ENCODE measurements at regions not wholly inside any gene's neighbourhood (a gene's known extent, or its start where the extent isn't known, plus 50 kb on each side); places are given as distances from the start of the nearest gene placed in this dataset.

DNA sequence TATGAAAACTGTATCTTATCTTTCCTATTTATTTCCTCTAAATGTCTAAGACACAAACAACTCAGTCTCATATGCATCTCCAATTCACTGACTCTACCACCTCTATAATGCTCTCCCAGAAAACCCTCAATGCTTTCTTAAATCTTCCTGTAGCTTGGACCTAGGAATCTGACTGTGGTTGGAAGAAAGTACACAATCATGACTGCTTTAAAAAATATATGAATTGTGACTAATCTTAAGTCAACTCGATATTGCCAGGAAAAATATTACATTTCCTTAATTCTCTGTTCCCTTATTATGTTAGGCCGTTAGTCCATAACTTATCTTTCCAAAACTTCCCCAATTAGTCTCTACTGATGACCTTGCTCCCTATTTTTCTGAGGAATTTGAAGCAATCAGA is 87.0 kb downstream of the SPCS3 start:
- no peaks in the 10 kb centered on the region for H3K4me1 Mint-ChIP-seq
- H3K27me3 Mint-ChIP-seq: peaks cover 0 to 4% of the 10 kb centered on the region in 2 donors
- H3K4me3 Mint-ChIP-seq: no peak overlapping the region
- ChIA-PET CTCF (ENCODE audit: partially characterized antibody) (no interaction called here), POLR2A (ENCODE audit: partially characterized antibody) (no interaction called here)
- H3K4me3 ChIP-seq (ENCODE audit: low read length in 2 of 2): no peak overlapping the region
- no peaks in the 10 kb centered on the region for H3K36me3 ChIP-seq (ENCODE audit: insufficient read depth, low read length)
- no peaks in the 10 kb centered on the region for H3K4me1 ChIP-seq (ENCODE audit: insufficient read depth, low read length)
- no peaks in the 10 kb centered on the region for H3K36me3 Mint-ChIP-seq
- intact Hi-C loops (cut with micrococcal nuclease): no loop called here
- no peaks in the 10 kb centered on the region for H3K9me3 ChIP-seq (ENCODE audit: control insufficient read depth in 1 of 2, low read length in 2 of 2)
- H3K27ac ChIP-seq (ENCODE audit: low read depth, low read length): no peak overlapping the region
- peaks cover 0 to 4% (median 0%) of the 10 kb centered on the region in 8 donors for H3K9me3 Mint-ChIP-seq
- DNase-seq: no peak
- no peaks in the 10 kb centered on the region for H3K27me3 ChIP-seq (ENCODE audit: insufficient read depth, low read length)
- H3K27ac Mint-ChIP-seq: no peak overlapping the region

DNA sequence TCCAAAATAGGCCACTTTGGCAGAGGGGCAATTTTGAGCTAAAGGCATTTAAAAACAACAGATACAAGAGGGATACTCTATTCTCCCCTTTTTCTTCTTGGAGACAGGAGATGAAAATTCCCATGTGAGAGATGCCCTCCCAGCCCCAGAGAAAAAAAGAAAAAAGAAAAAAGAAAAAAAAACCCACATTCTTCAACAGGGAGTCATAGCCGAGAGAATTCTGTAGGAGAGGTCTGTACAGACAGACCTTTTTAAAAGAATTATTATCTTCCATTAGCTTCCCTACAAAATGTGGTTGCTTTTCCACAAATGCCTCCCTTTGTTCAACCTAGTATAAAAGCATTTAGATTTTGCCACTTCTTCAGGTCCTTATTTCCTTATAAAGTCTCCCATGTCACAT is 89.9 kb downstream of the SPCS3 start:
- Mint-ChIP-seq H3K27me3 (peaks cover 0 to 2% of the 10 kb centered on the region in 2 donors), H3K36me3 (no peaks in the 10 kb centered on the region), H3K4me1 (no peaks in the 10 kb centered on the region), H3K27ac (no peak overlapping the region), H3K9me3 (peaks cover 0 to 2% (median 0%) of the 10 kb centered on the region in 8 donors), H3K4me3 (no peak overlapping the region)
- POLR2A ChIA-PET (ENCODE audit: partially characterized antibody): no interaction called here
- Histone ChIP-seq H3K4me1 (ENCODE audit: insufficient read depth, low read length) (no peaks in the 10 kb centered on the region), H3K4me3 (ENCODE audit: low read length in 2 of 2) (no peak overlapping the region), H3K27me3 (ENCODE audit: insufficient read depth, low read length) (no peaks in the 10 kb centered on the region), H3K36me3 (ENCODE audit: insufficient read depth, low read length) (no peaks in the 10 kb centered on the region), H3K27ac (ENCODE audit: low read depth, low read length) (no peak overlapping the region), H3K9me3 (ENCODE audit: control insufficient read depth in 1 of 2, low read length in 2 of 2) (no peaks in the 10 kb centered on the region)
- no peak for DNase-seq
- intact Hi-C loops (cut with micrococcal nuclease): no loop called here
- CTCF ChIA-PET (ENCODE audit: partially characterized antibody): no interaction called here

DNA sequence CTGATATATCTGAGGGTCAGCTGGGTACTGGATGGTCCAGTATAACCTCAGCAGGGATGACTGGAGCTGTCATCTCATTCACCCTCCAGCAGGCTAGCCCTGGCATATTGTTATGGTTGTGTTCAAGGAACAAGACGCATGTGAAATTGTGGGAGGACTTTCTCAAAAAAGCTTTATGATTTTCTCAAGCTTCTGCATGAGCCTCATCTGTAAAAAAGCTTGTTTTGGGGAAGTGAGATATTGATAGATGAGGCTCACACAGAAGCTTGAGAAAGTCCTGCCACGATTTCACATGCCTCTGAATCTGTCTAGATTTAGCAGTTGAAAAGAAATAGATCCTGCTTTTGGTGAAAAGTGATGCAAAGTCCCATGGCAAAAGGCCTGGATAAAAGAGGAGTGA is 93.4 kb downstream of the SPCS3 start:
- CTCF ChIA-PET (ENCODE audit: partially characterized antibody): interaction anchor here (1.2 kb wide), 1 partner anchor 10 kb away, joined by 3 read pairs; no protein-coding TSS in a partner anchor

DNA sequence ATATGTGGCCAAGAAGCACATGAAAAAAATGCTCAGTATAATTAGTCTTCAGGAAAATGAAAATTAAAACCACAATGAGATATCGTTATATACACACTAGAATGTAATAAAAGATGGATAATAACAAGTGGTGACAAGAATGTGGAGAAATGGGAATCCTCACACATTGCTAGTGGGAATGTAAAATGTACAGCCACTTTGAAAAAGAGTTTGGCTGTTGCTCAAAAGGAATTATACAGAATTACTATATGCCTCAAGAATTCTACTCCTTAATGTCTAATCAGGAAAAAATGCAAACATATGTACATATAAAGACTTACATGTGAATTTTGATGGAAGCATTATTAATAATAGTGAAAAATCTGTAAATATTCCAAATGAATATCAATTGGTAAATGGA is 102.2 kb downstream of the SPCS3 start:
- H3K4me1 Mint-ChIP-seq: no peaks in the 10 kb centered on the region
- no peak overlapping the region for H3K4me3 Mint-ChIP-seq
- ChIA-PET POLR2A (ENCODE audit: partially characterized antibody) (no interaction called here), CTCF (ENCODE audit: partially characterized antibody) (no interaction called here)
- H3K4me3 ChIP-seq (ENCODE audit: low read length in 2 of 2): no peak overlapping the region
- no peak overlapping the region for H3K27ac Mint-ChIP-seq
- H3K9me3 ChIP-seq (ENCODE audit: control insufficient read depth in 1 of 2, low read length in 2 of 2): no peaks in the 10 kb centered on the region
- intact Hi-C loops (cut with micrococcal nuclease): no loop called here
- peaks cover 0 to 2% (median 0%) of the 10 kb centered on the region in 8 donors for H3K9me3 Mint-ChIP-seq
- H3K27me3 ChIP-seq (ENCODE audit: insufficient read depth, low read length): no peaks in the 10 kb centered on the region
- H3K27ac ChIP-seq (ENCODE audit: low read depth, low read length): no peak overlapping the region
- no peaks in the 10 kb centered on the region for H3K36me3 ChIP-seq (ENCODE audit: insufficient read depth, low read length)
- no peaks in the 10 kb centered on the region for H3K36me3 Mint-ChIP-seq
- peaks cover 0 to 2% of the 10 kb centered on the region in 2 donors for H3K27me3 Mint-ChIP-seq
- no peaks in the 10 kb centered on the region for H3K4me1 ChIP-seq (ENCODE audit: insufficient read depth, low read length)
- no peak for DNase-seq

More for the DNA sequence above, 93.4 kb downstream of the SPCS3 start:
- DNase-seq: no peak
- H3K4me3 ChIP-seq (ENCODE audit: low read length in 2 of 2): no peak overlapping the region
- H3K36me3 Mint-ChIP-seq: no peaks in the 10 kb centered on the region
- H3K27me3 Mint-ChIP-seq: no peaks in the 10 kb centered on the region
- H3K36me3 ChIP-seq (ENCODE audit: insufficient read depth, low read length): no peaks in the 10 kb centered on the region
- H3K9me3 Mint-ChIP-seq: peaks cover 0 to 2% (median 0%) of the 10 kb centered on the region in 8 donors
- POLR2A ChIA-PET (ENCODE audit: partially characterized antibody): no interaction called here
- H3K27me3 ChIP-seq (ENCODE audit: insufficient read depth, low read length): no peaks in the 10 kb centered on the region
- H3K27ac Mint-ChIP-seq: no peak overlapping the region
- intact Hi-C loops (cut with micrococcal nuclease): no loop called here
- H3K9me3 ChIP-seq (ENCODE audit: control insufficient read depth in 1 of 2, low read length in 2 of 2): no peaks in the 10 kb centered on the region
- H3K4me1 Mint-ChIP-seq: no peaks in the 10 kb centered on the region
- H3K27ac ChIP-seq (ENCODE audit: low read depth, low read length): no peak overlapping the region
- H3K4me1 ChIP-seq (ENCODE audit: insufficient read depth, low read length): no peaks in the 10 kb centered on the region
- H3K4me3 Mint-ChIP-seq: no peak overlapping the region

DNA sequence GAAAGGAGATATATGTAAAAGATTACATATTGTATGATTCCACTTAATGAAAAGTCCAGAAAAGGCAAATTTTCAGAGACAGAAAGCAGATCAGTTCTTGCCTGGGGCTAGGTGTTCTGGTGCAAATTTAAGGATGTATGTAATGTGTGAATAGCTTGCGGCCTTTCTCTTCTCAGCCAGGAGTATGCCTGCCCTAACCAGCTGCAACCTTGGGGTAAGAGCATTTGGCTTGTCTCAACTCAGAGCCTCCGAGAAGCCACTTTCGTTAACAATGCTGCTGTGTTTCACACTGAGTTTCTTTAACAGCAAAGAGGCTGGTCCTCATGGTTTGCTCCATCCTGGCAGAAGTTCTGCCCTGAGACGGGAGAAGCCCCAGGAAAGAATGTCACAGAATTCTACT is 102.7 kb downstream of the SPCS3 start:
- Mint-ChIP-seq H3K27me3 (peaks cover 0 to 2% of the 10 kb centered on the region in 2 donors), H3K4me3 (no peak overlapping the region), H3K27ac (no peak overlapping the region), H3K9me3 (peaks cover 0 to 2% (median 0%) of the 10 kb centered on the region in 8 donors), H3K4me1 (no peaks in the 10 kb centered on the region), H3K36me3 (no peaks in the 10 kb centered on the region)
- ChIA-PET CTCF (ENCODE audit: partially characterized antibody) (no interaction called here), POLR2A (ENCODE audit: partially characterized antibody) (no interaction called here)
- Histone ChIP-seq H3K36me3 (ENCODE audit: insufficient read depth, low read length) (no peaks in the 10 kb centered on the region), H3K9me3 (ENCODE audit: control insufficient read depth in 1 of 2, low read length in 2 of 2) (no peaks in the 10 kb centered on the region), H3K27me3 (ENCODE audit: insufficient read depth, low read length) (no peaks in the 10 kb centered on the region), H3K4me3 (ENCODE audit: low read length in 2 of 2) (no peak overlapping the region), H3K4me1 (ENCODE audit: insufficient read depth, low read length) (no peaks in the 10 kb centered on the region), H3K27ac (ENCODE audit: low read depth, low read length) (no peak overlapping the region)
- no peak for DNase-seq
- intact Hi-C loops (cut with micrococcal nuclease): no loop called here

DNA sequence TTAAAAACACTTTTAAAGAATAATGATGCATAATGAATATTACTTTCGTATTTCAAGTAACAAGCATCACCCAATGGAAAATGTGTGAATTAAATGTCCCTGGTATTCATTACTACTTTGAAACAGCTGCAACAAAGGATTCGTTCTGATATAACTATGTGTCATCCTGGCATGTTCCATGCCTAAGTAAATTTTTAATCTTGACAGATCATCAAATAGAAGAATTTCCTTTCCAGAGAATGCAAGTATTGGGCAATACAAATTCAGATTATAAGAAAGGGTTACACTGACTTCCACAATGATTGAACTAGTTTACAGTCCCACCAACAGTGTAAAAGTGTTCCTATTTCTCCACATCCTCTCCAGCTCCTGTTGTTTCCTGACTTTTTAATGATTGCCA is 105.3 kb downstream of the SPCS3 start:
- intact Hi-C loops (cut with micrococcal nuclease): no loop called here
- POLR2A ChIA-PET (ENCODE audit: partially characterized antibody): no interaction called here
- Mint-ChIP-seq H3K27me3 (no peaks in the 10 kb centered on the region), H3K27ac (no peak overlapping the region), H3K4me1 (no peaks in the 10 kb centered on the region), H3K9me3 (peaks cover 0 to 2% (median 0%) of the 10 kb centered on the region in 8 donors), H3K4me3 (no peak overlapping the region), H3K36me3 (no peaks in the 10 kb centered on the region)
- no peaks in the 10 kb centered on the region for H3K36me3 ChIP-seq (ENCODE audit: insufficient read depth, low read length)
- CTCF ChIA-PET (ENCODE audit: partially characterized antibody): no interaction called here
- H3K4me1 ChIP-seq (ENCODE audit: insufficient read depth, low read length): no peaks in the 10 kb centered on the region
- H3K27ac ChIP-seq (ENCODE audit: low read depth, low read length): no peak overlapping the region
- H3K9me3 ChIP-seq (ENCODE audit: control insufficient read depth in 1 of 2, low read length in 2 of 2): no peaks in the 10 kb centered on the region
- DNase-seq: no peak
- H3K27me3 ChIP-seq (ENCODE audit: insufficient read depth, low read length): no peaks in the 10 kb centered on the region
- H3K4me3 ChIP-seq (ENCODE audit: low read length in 2 of 2): no peak overlapping the region

DNA sequence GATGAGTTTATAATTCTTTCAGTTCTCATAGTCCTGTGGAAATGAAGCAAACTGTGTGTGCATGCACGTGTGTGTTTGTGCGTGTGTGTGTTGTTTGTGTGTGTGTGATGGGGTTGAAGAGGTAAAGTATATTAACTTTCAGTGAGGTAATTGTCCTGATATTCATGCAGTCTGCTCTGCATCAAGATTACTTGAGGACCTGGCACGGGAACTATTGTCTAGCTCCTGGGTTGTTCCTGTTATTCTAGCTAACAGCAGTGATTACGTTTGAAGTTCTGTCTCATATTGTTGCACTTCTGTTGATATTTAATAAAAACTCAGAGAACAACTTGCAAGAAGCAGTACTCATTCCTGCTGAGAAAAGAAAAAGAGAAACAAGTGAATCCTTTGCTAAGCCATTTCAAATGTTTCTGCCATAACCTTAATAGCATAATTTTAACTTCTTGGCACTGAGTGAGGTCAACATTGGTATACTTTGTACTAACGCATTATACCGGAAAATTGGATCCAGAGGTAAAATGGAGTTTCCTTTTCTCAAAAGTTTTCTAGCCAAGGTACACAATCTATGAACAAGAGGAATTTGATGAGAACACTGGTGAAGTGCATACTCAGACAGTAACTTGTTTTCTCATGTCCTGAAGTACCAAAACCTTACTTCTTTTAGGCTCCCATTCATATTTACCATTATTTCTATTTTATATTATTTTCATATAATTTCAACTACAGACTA is 113.2 kb downstream of the SPCS3 start:
- peaks cover 0 to 2% of the 10 kb centered on the region in 2 donors for H3K27me3 Mint-ChIP-seq
- Histone ChIP-seq H3K27ac (ENCODE audit: low read depth, low read length) (no peak overlapping the region), H3K36me3 (ENCODE audit: insufficient read depth, low read length) (no peaks in the 10 kb centered on the region), H3K9me3 (ENCODE audit: control insufficient read depth in 1 of 2, low read length in 2 of 2) (no peaks in the 10 kb centered on the region), H3K4me1 (ENCODE audit: insufficient read depth, low read length) (no peaks in the 10 kb centered on the region), H3K27me3 (ENCODE audit: insufficient read depth, low read length) (no peaks in the 10 kb centered on the region), H3K4me3 (ENCODE audit: low read length in 2 of 2) (no peak overlapping the region)
- H3K4me3 Mint-ChIP-seq: no peak overlapping the region
- H3K4me1 Mint-ChIP-seq: peaks cover 8 to 15% (median 12%) of the 10 kb centered on the region in 4 donors
- no peak overlapping the region for H3K27ac Mint-ChIP-seq
- H3K9me3 Mint-ChIP-seq: no peaks in the 10 kb centered on the region
- ChIA-PET POLR2A (ENCODE audit: partially characterized antibody) (no interaction called here), CTCF (ENCODE audit: partially characterized antibody) (no interaction called here)
- no peak for DNase-seq
- H3K36me3 Mint-ChIP-seq: no peaks in the 10 kb centered on the region
- intact Hi-C loops (cut with micrococcal nuclease): no loop called here
